ENCODE measurements at regions not wholly inside any gene's neighbourhood (a gene's known extent, or its start where the extent isn't known, plus 50 kb on each side); places are given as distances from the start of the nearest gene placed in this dataset.

- no peak for DNase-seq (ENCODE audit: low read depth in 4 of 4, low spot score in 2 of 4)
Measured at GRCh38 chr12:124504273-124505000, 63.0 kb downstream of the NCOR2 start.

- no peak for DNase-seq (ENCODE audit: low read depth in 4 of 4, low spot score in 2 of 4)
Measured at GRCh38 chr12:124503305-124503704, 64.1 kb downstream of the NCOR2 start.

GRCh38 chr12:124502379-124502778 lies 65.0 kb downstream of the NCOR2 start:
- no peak for DNase-seq (ENCODE audit: low read depth in 4 of 4, low spot score in 2 of 4)

GRCh38 chr12:124501827-124502226 lies 65.6 kb downstream of the NCOR2 start:
- DNase-seq (ENCODE audit: low read depth in 4 of 4, low spot score in 2 of 4): no peak

- DNase-seq (ENCODE audit: low read depth in 4 of 4, low spot score in 2 of 4): no peak
Measured at GRCh38 chr12:124501112-124501561, 66.3 kb downstream of the NCOR2 start.

- no peak for DNase-seq (ENCODE audit: low read depth in 4 of 4, low spot score in 2 of 4)
Measured at GRCh38 chr12:124499898-124500244, 67.5 kb downstream of the NCOR2 start.

- DNase-seq (ENCODE audit: low read depth in 4 of 4, low spot score in 2 of 4): no peak
Measured at GRCh38 chr12:124499190-124499753, 68.1 kb downstream of the NCOR2 start.

- DNase-seq (ENCODE audit: low read depth in 4 of 4, low spot score in 2 of 4): no peak
Measured at GRCh38 chr12:124498275-124499189, 68.9 kb downstream of the NCOR2 start.

- DNase-seq (ENCODE audit: low read depth in 4 of 4, low spot score in 2 of 4): no peak
Measured at GRCh38 chr12:124497658-124498057, 69.8 kb downstream of the NCOR2 start.

GRCh38 chr12:124497039-124497438 lies 70.4 kb downstream of the NCOR2 start:
- DNase-seq (ENCODE audit: low read depth in 4 of 4, low spot score in 2 of 4): no peak

GRCh38 chr12:124496584-124496983 lies 70.8 kb downstream of the NCOR2 start:
- DNase-seq (ENCODE audit: low read depth in 4 of 4, low spot score in 2 of 4): no peak

GRCh38 chr12:124495194-124495983 lies 72.0 kb downstream of the NCOR2 start:
- no peak for DNase-seq (ENCODE audit: low read depth in 4 of 4, low spot score in 2 of 4)

GRCh38 chr12:124494751-124495129 lies 72.7 kb downstream of the NCOR2 start:
- no peak for DNase-seq (ENCODE audit: low read depth in 4 of 4, low spot score in 2 of 4)

GRCh38 chr12:124493809-124494750 lies 73.3 kb downstream of the NCOR2 start:
- no peak for DNase-seq (ENCODE audit: low read depth in 4 of 4, low spot score in 2 of 4)

- DNase-seq (ENCODE audit: low read depth in 4 of 4, low spot score in 2 of 4): no peak
Measured at GRCh38 chr12:124492879-124493808, 74.3 kb downstream of the NCOR2 start.

- DNase-seq (ENCODE audit: low read depth in 4 of 4, low spot score in 2 of 4): no peak
Measured at GRCh38 chr12:124491856-124492420, 75.5 kb downstream of the NCOR2 start.

GRCh38 chr12:124491310-124491709 lies 76.1 kb downstream of the NCOR2 start:
- DNase-seq (ENCODE audit: low read depth in 4 of 4, low spot score in 2 of 4): no peak

- no peak for DNase-seq (ENCODE audit: low read depth in 4 of 4, low spot score in 2 of 4)
Measured at GRCh38 chr12:124490584-124491305, 76.7 kb downstream of the NCOR2 start.

All from left renal cortex interstitium (tissue), 4 donors.